ENCODE measurements at regions not wholly inside any gene's neighbourhood (a gene's known extent, or its start where the extent isn't known, plus 50 kb on each side); places are given as distances from the start of the nearest gene placed in this dataset.

GRCh38 chr1:61523229-61523628 is 201.7 kb downstream of the TM2D1 start:
- DNase-seq, result no peak

GRCh38 chr1:61520401-61520800 is 204.5 kb downstream of the TM2D1 start:
- TF ChIP-seq CTCF (IDR thresholded peaks at IDR 0.05), result no peak
- H3K4me3 ChIP-seq, result no peak overlapping the region

More at GRCh38 chr1:61523229-61523628, 201.7 kb downstream of the TM2D1 start:
- Histone ChIP-seq H3K4me1 (ENCODE audit: low read depth) (no peaks in the 10 kb centered on the region), H3K9me3 (no peaks in the 10 kb centered on the region), H3K4me3 (no peak overlapping the region), H3K36me3 (ENCODE audit: low read depth) (no peaks in the 10 kb centered on the region)
- intact Hi-C loops (cut with DNase I, micrococcal nuclease), result no loop called here
- no peak for TF ChIP-seq CTCF (IDR thresholded peaks at IDR 0.05)
- ATAC-seq, result no peak

GRCh38 chr1:61519631-61520030 is 205.3 kb downstream of the TM2D1 start:
- Histone ChIP-seq H3K9me3 (no peaks in the 10 kb centered on the region), H3K4me3 (no peak overlapping the region), H3K4me1 (ENCODE audit: low read depth) (no peaks in the 10 kb centered on the region), H3K36me3 (ENCODE audit: low read depth) (no peaks in the 10 kb centered on the region)
- DNase-seq (no peak), ATAC-seq (no peak)
- no peak for TF ChIP-seq CTCF (IDR thresholded peaks at IDR 0.05)
- intact Hi-C loops (cut with DNase I, micrococcal nuclease), result no loop called here

More at GRCh38 chr1:61520401-61520800, 204.5 kb downstream of the TM2D1 start:
- no peaks in the 10 kb centered on the region for H3K9me3 ChIP-seq
- no peaks in the 10 kb centered on the region for H3K36me3 ChIP-seq (ENCODE audit: low read depth)
- no peak for DNase-seq
- intact Hi-C loops (cut with DNase I, micrococcal nuclease), result no loop called here
- no peaks in the 10 kb centered on the region for H3K4me1 ChIP-seq (ENCODE audit: low read depth)
- no peak for ATAC-seq

DNA sequence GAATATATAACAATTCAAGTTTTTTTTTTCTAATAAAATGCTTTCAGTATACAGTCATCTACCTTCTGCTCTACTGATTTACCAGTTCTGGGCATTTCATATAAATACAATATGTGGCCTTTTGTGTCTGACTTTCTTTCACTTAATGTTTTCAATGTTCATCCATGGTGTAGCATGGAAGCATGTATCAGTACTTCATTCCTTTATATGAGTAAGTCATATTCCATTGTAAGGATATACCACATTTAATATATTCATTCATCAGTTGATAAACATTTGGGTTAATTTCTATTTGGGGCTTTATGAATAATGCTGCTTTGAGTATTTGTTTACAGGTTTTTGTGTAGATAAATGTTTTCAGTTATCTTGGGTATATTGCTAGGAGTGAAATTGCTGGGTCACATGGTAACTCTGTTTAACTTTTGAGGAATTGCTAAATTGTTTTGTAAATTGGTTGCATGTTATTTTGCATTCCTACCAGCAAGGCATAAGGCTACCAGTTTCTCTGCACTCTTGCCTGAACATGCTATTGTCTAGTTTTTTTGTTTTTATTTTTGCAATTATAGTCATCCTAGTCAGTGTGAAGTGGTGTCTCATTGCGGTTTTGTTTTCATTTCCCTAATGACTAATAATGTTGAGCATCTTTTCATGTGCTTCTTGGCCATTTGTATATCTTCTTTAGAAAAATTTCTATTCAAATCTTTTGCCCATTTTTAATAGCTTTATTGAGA is 206.1 kb downstream of the TM2D1 start:
- intact Hi-C loops (cut with DNase I, micrococcal nuclease), result no loop called here
- DNase-seq (no peak), ATAC-seq (no peak)
- TF ChIP-seq CTCF (IDR thresholded peaks at IDR 0.05), result no peak
- H3K9me3 ChIP-seq, result no peaks in the 10 kb centered on the region
- H3K36me3 ChIP-seq (ENCODE audit: low read depth), result no peaks in the 10 kb centered on the region
- no peaks in the 10 kb centered on the region for H3K4me1 ChIP-seq (ENCODE audit: low read depth)
- no peak overlapping the region for H3K4me3 ChIP-seq

GRCh38 chr1:61517345-61517744 is 207.6 kb downstream of the TM2D1 start:
- DNase-seq (no peak), ATAC-seq (no peak)
- no peaks in the 10 kb centered on the region for H3K4me1 ChIP-seq (ENCODE audit: low read depth)
- H3K4me3 ChIP-seq, result no peak overlapping the region
- no peak for TF ChIP-seq CTCF (IDR thresholded peaks at IDR 0.05)
- no peaks in the 10 kb centered on the region for H3K36me3 ChIP-seq (ENCODE audit: low read depth)
- no peaks in the 10 kb centered on the region for H3K9me3 ChIP-seq
- intact Hi-C loops (cut with DNase I, micrococcal nuclease), result no loop called here
